Endothelial cell (in vitro differentiated cells): ENCODE measurements at regions not wholly inside any gene's neighbourhood (a gene's known extent, or its start where the extent isn't known, plus 50 kb on each side); places are given as distances from the start of the nearest gene placed in this dataset.

Experiments
- DNase-seq: peaks from one replicate; pipeline ENCODE4 v3.0.0; 2021; ENCODE audit warnings: low spot score
- H3K27ac Mint-ChIP-seq: one replicate; pipeline ENCODE4 v1.8.0; 2021; ENCODE audit warnings: mixed read lengths, inconsistent platforms; ENCODE audit not compliant: unreplicated experiment
- H3K27me3 Mint-ChIP-seq: one replicate; pipeline ENCODE4 v1.8.0; 2021; ENCODE audit warnings: mild to moderate bottlenecking, moderate library complexity, mixed read lengths, inconsistent platforms; ENCODE audit not compliant: unreplicated experiment
- H3K36me3 Mint-ChIP-seq: one replicate; pipeline ENCODE4 v1.8.0; 2021; ENCODE audit warnings: mild to moderate bottlenecking, low read depth, mixed read lengths, inconsistent platforms; ENCODE audit not compliant: unreplicated experiment
- H3K4me1 Mint-ChIP-seq: one replicate; pipeline ENCODE4 v1.8.0; 2021; ENCODE audit warnings: mild to moderate bottlenecking, mixed read lengths, inconsistent platforms; ENCODE audit not compliant: unreplicated experiment
- H3K4me3 Mint-ChIP-seq: one replicate; pipeline ENCODE4 v1.8.0; 2021; ENCODE audit warnings: mild to moderate bottlenecking, mixed read lengths, inconsistent platforms; ENCODE audit not compliant: unreplicated experiment
- H3K9me3 Mint-ChIP-seq: one replicate; pipeline ENCODE4 v1.8.0; 2021; ENCODE audit warnings: mixed read lengths, inconsistent platforms; ENCODE audit not compliant: unreplicated experiment
- TF ChIP-seq, protein P1 (sequence below): fragments of 200-600 bp; sonication (generic); IDR thresholded peaks from one replicate; pipeline ENCODE4 v1.5.0; 2021; ENCODE audit warnings: antibody characterized with exemption; ENCODE audit not compliant: unreplicated experiment

DNA sequence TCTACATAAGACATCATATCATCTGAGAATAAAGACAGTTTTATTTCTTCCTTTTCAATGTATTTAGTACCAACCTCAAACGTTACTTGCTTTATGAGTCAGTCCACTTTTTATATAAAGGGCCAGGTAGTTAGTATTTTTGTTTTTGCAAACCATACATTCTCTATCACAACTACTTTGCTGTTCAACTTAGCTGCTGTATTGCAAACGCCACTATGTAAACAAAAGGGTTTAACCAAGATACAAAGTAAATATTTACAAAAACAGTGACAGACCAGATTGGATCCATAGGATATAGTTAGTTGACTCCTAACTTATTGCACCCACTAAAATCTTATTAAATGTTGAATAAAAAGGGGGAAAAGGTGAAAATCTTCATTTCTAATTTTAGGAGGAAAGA, 87.7 kb upstream of the FOXG1 start:
- H3K4me1 Mint-ChIP-seq, result no peaks in the 10 kb centered on the region
- no peak overlapping the region for H3K27ac Mint-ChIP-seq
- no peaks in the 10 kb centered on the region for H3K27me3 Mint-ChIP-seq
- H3K9me3 Mint-ChIP-seq, result no peaks in the 10 kb centered on the region
- H3K4me3 Mint-ChIP-seq, result no peak overlapping the region
- H3K36me3 Mint-ChIP-seq, result no peaks in the 10 kb centered on the region
- TF ChIP-seq, protein P1, sequence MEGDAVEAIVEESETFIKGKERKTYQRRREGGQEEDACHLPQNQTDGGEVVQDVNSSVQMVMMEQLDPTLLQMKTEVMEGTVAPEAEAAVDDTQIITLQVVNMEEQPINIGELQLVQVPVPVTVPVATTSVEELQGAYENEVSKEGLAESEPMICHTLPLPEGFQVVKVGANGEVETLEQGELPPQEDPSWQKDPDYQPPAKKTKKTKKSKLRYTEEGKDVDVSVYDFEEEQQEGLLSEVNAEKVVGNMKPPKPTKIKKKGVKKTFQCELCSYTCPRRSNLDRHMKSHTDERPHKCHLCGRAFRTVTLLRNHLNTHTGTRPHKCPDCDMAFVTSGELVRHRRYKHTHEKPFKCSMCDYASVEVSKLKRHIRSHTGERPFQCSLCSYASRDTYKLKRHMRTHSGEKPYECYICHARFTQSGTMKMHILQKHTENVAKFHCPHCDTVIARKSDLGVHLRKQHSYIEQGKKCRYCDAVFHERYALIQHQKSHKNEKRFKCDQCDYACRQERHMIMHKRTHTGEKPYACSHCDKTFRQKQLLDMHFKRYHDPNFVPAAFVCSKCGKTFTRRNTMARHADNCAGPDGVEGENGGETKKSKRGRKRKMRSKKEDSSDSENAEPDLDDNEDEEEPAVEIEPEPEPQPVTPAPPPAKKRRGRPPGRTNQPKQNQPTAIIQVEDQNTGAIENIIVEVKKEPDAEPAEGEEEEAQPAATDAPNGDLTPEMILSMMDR, result no peak
- DNase-seq, result no peak

DNA sequence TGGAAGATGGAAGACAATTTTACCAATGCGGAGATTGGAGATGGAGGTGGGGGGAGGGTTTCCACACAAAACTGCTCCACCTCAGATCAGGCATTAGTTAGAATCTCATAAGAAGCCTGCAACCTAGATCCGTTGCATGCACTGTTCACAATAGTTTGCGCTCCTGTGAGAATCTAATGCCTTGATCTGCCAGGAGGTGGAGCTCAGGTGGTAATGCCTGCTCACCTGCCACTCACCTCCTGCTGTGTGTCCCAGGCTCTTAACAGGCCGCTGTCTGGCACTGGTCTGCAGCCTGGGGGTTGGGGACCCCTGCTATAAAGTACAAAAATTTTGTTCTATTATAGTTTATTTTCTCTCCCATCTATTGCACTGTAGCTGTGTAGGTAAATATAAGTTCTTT, 84.9 kb upstream of the FOXG1 start:
- H3K9me3 Mint-ChIP-seq, result peaks cover 5% of the 10 kb centered on the region
- no peak overlapping the region for H3K27ac Mint-ChIP-seq
- DNase-seq, result no peak
- TF ChIP-seq, protein P1, result no peak
- no peak overlapping the region for H3K4me3 Mint-ChIP-seq
- no peaks in the 10 kb centered on the region for H3K36me3 Mint-ChIP-seq
- no peaks in the 10 kb centered on the region for H3K4me1 Mint-ChIP-seq
- H3K27me3 Mint-ChIP-seq, result peaks cover 2% of the 10 kb centered on the region

DNA sequence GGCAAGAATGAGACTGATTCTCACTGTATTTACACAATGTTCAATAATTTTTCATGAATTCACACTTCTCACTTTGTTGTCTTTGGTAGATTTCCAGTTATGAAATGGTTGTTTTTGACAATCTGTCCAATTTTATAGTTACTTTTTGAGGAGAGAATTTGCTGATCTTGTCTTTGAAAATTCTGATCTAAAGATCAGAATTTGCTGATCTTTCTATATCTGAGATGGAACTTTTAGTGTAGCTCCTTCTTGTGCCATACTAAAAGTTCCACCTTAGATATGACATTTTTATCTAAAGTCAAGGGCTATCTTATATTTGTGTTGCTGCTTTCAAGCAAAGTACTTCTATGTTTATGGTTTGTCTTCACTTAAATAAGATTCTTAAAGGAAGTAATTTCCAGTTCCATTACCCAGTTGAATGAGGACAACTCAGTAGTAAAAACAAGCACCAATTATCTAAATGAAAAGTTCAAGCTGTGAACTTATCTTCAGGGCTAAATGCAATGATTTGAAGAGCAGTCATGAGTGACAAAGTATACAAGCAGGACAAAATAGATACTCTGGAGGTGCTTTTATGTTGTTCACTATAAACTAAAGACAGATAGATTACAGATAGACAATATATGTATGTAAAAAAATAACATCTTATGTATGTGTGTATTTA, 76.4 kb upstream of the FOXG1 start:
- H3K9me3 Mint-ChIP-seq, result peaks cover 2% of the 10 kb centered on the region
- no peak for DNase-seq
- TF ChIP-seq, protein P1, result no peak
- no peak overlapping the region for H3K27ac Mint-ChIP-seq
- H3K4me1 Mint-ChIP-seq, result no peaks in the 10 kb centered on the region
- H3K36me3 Mint-ChIP-seq, result no peaks in the 10 kb centered on the region
- H3K27me3 Mint-ChIP-seq, result no peaks in the 10 kb centered on the region
- no peak overlapping the region for H3K4me3 Mint-ChIP-seq

DNA sequence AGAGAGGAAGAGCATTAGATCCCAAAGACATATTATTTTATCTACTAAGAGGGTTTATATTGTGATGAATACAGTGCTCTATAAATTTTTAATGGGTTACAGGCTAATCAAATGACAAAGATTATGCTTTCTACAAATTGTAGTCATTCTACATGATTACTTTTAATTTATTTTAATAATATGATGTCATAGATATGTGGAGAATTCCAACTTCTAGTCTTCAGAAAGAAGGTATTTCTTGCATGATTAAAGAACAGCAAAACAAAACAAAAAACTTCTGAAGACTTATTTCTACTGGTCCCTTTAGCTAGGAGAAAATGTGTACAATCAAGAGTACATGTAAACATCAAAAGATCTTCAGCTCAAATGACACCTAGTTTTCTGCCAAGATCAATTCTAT, 71.5 kb upstream of the FOXG1 start:
- no peaks in the 10 kb centered on the region for H3K36me3 Mint-ChIP-seq
- TF ChIP-seq, protein P1, result no peak

DNA sequence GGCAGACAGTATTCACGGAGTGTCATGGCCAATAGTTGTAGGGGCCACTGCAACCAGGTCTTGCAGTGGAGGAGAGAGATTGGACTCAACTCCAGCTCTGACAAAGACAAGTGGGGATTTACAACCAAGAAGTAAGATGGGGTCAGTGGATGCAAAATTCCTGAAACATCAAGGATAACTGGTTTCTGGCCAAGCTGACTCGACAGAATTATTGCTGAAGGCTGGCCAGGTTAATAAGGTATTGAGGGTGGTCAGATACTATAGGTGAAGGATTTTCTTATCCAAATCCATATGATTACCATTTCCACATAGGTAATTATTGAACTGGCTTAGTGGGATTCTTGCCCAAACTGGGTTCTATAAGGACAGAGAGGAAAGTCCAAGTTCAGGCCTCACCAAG, 64.9 kb upstream of the FOXG1 start:
- DNase-seq, result no peak
- Mint-ChIP-seq H3K4me3 (no peak overlapping the region), H3K36me3 (no peaks in the 10 kb centered on the region)

More for the DNA sequence above, 71.5 kb upstream of the FOXG1 start:
- no peaks in the 10 kb centered on the region for H3K27me3 Mint-ChIP-seq
- H3K4me3 Mint-ChIP-seq, result no peak overlapping the region
- no peak for DNase-seq
- H3K9me3 Mint-ChIP-seq, result no peaks in the 10 kb centered on the region
- H3K27ac Mint-ChIP-seq, result no peak overlapping the region
- no peaks in the 10 kb centered on the region for H3K4me1 Mint-ChIP-seq

More for the DNA sequence above, 64.9 kb upstream of the FOXG1 start:
- no peaks in the 10 kb centered on the region for H3K4me1 Mint-ChIP-seq
- TF ChIP-seq, protein P1, result no peak
- no peak overlapping the region for H3K27ac Mint-ChIP-seq
- no peaks in the 10 kb centered on the region for H3K9me3 Mint-ChIP-seq
- no peaks in the 10 kb centered on the region for H3K27me3 Mint-ChIP-seq
